GM12878 (cell line): ENCODE measurements at regions not wholly inside any gene's neighbourhood (a gene's known extent, or its start where the extent isn't known, plus 50 kb on each side); places are given as distances from the start of the nearest gene placed in this dataset.

Experiments
- ATAC-seq: fragments of 200-7000 bp; cut with Tn5 transposase; 3 replicates; pipeline ENCODE4 v1.9.1; 2020; ENCODE audit warnings: mild to moderate bottlenecking, moderate library complexity
- BruUV-seq: library from RNA; stranded (reverse); fragments of 400-500 nt; replicated peaks from 2 replicates; lab custom pipeline; 2021; lab: Mats Ljungman, UMichigan
- CTCF ChIA-PET: fragments of 300-600 bp; sonication (Branson Sonifier 250); formaldehyde crosslinking; extraction: SDS; loops from one replicate; lab custom pipeline; 2021; ENCODE audit warnings: inconsistent platforms; lab: Yijun Ruan, JAX
- POLR2A ChIA-PET: fragments of 350-600 bp; formaldehyde crosslinking; extraction: SDS; loops from one replicate; lab custom pipeline; 2021; ENCODE audit warnings: inconsistent platforms; lab: Charles Lee
- RAD21 ChIA-PET: fragments of 300-600 bp; sonication (Branson Sonifier 250); formaldehyde crosslinking; loops from one replicate; lab custom pipeline; 2023; ENCODE audit warnings: antibody characterized with exemption; ENCODE audit not compliant: unreplicated experiment; lab: Charles Lee
- SMC1A ChIA-PET: fragments of 300-600 bp; sonication (Branson Sonifier 250); formaldehyde crosslinking; loops from one replicate; lab custom pipeline; 2023; ENCODE audit not compliant: unreplicated experiment, uncharacterized antibody; lab: Charles Lee
- DNase-seq: peaks from one replicate; pipeline ENCODE4 v3.0.0-alpha.2; 2011; ENCODE audit warnings: low read depth, low spot score
- FAIRE-seq: peaks from 3 replicates; lab custom pipeline; 2011; peaks lifted over from hg19 to GRCh38; lab: Jason Lieb, UNC
- H2AFZ ChIP-seq: 2 replicates; pipeline ENCODE4 v1.6.0; 2011; ENCODE audit warnings: low read depth, low read length, control low read depth; ENCODE audit not compliant: control insufficient read depth
- H3K27ac ChIP-seq: 2 replicates; pipeline ENCODE4 v1.5.1; 2011; ENCODE audit warnings: control low read depth; ENCODE audit not compliant: control insufficient read depth, insufficient read depth
- H3K27me3 ChIP-seq, 2 experiments: replicated peaks in 1 of 2; 2 replicates each; pipeline versions ENCODE4 v1.6.0 to v1.6.1; 2011; ENCODE audit warnings: low read length in 1 of 2; ENCODE audit not compliant: control insufficient read depth in 2 of 2, insufficient read depth in 2 of 2
- H3K36me3 ChIP-seq, 2 experiments: 2 replicates each; pipeline ENCODE4 v1.5.1; 2011; ENCODE audit warnings: low read length in 1 of 2; ENCODE audit not compliant: control insufficient read depth in 2 of 2, insufficient read depth in 2 of 2
- H3K4me1 ChIP-seq: 2 replicates; pipeline ENCODE4 v1.6.1; 2011; ENCODE audit warnings: mild to moderate bottlenecking, low read length, moderate library complexity, mixed read lengths; ENCODE audit not compliant: control insufficient read depth, insufficient read depth
- H3K4me2 ChIP-seq: 2 replicates; pipeline ENCODE4 v1.6.0; 2011; ENCODE audit warnings: control low read depth; ENCODE audit not compliant: control insufficient read depth, insufficient read depth
- H3K4me3 ChIP-seq: fragments of 200-600 bp; sonication (generic); 2 replicates; pipeline ENCODE4 v1.5.1; 2016
- H3K79me2 ChIP-seq: 2 replicates; pipeline ENCODE4 v1.6.0; 2011; ENCODE audit warnings: low read length; ENCODE audit not compliant: control insufficient read depth, insufficient read depth
- H3K9ac ChIP-seq: 2 replicates; pipeline ENCODE4 v1.8.0; 2011; ENCODE audit warnings: low read length, control low read depth, mixed read lengths; ENCODE audit not compliant: control insufficient read depth, insufficient read depth
- H3K9me3 ChIP-seq: replicated peaks from 3 replicates; pipeline ENCODE4 v1.5.1; 2011; ENCODE audit warnings: mild to moderate bottlenecking, low read length; ENCODE audit not compliant: control insufficient read depth, insufficient read depth
- H4K20me1 ChIP-seq: 2 replicates; pipeline ENCODE4 v1.6.0; 2011; ENCODE audit not compliant: control insufficient read depth, insufficient read depth
- BRCA1 ChIP-seq: IDR thresholded peaks from 2 replicates; pipeline ENCODE4 v1.6.1; 2011; ENCODE audit warnings: low read depth, low read length, improper control_type of control experiment
- CBX5 ChIP-seq: sonication (generic); IDR thresholded peaks from 2 replicates; pipeline ENCODE4 v1.6.1; 2016; ENCODE audit warnings: low read depth, moderate library complexity, mild to moderate bottlenecking, inconsistent platforms
- CEBPB ChIP-seq, 2 experiments: fragments of 150-350 bp in 1 of 2; IDR thresholded peaks; 2 replicates each; pipeline ENCODE4 v1.6.1; 2012 to 2014; ENCODE audit warnings: low read depth in 2 of 2, low read length in 2 of 2, borderline replicate concordance in 1 of 2, inconsistent platforms in 1 of 2
- E2F8 ChIP-seq: fragments of 450-650 bp; IDR thresholded peaks from 2 replicates; pipeline ENCODE4 v1.6.1; 2018; ENCODE audit warnings: mild to moderate bottlenecking, low read depth, moderate library complexity; ENCODE audit not compliant: partially characterized antibody
- FOXM1 ChIP-seq: IDR thresholded peaks from 2 replicates; pipeline ENCODE4 v1.6.1; 2012; ENCODE audit warnings: low read depth, mild to moderate bottlenecking, inconsistent platforms, low read length, moderate library complexity
- HCFC1 ChIP-seq: fragments of 150-350 bp; IDR thresholded peaks from 2 replicates; pipeline ENCODE4 v1.6.1; 2014; ENCODE audit warnings: low read length
- MTA3 ChIP-seq: IDR thresholded peaks from 2 replicates; pipeline ENCODE4 v1.6.1; 2012; ENCODE audit warnings: low read length, inconsistent platforms, borderline replicate concordance
- NFYA ChIP-seq: IDR thresholded peaks from 2 replicates; pipeline ENCODE4 v1.6.1; 2011; ENCODE audit warnings: low read depth, mild to moderate bottlenecking, low read length, improper control_type of control experiment, borderline replicate concordance
- PAX8 ChIP-seq: fragments of 450-650 bp; IDR thresholded peaks from 2 replicates; pipeline ENCODE4 v1.6.1; 2017; ENCODE audit warnings: mild to moderate bottlenecking, moderate library complexity
- POLR2A ChIP-seq: IDR thresholded peaks from 2 replicates; pipeline ENCODE4 v1.6.1; 2011; ENCODE audit warnings: low read depth, mild to moderate bottlenecking, low read length
- RAD51 ChIP-seq: fragments of 450-650 bp; IDR thresholded peaks from 2 replicates; pipeline ENCODE4 v1.6.1; 2016; ENCODE audit warnings: moderate library complexity, mild to moderate bottlenecking, inconsistent platforms
- SMAD1 ChIP-seq: fragments of 450-650 bp; IDR thresholded peaks from 2 replicates; pipeline ENCODE4 v1.6.1; 2018; ENCODE audit warnings: mild to moderate bottlenecking, low read depth; ENCODE audit not compliant: partially characterized antibody
- SP1 ChIP-seq: IDR thresholded peaks from one replicate; pipeline ENCODE4 v1.6.1; 2011; ENCODE audit warnings: low read depth, low read length
- YBX1 ChIP-seq: fragments of 450-650 bp; IDR thresholded peaks from 2 replicates; pipeline ENCODE4 v1.6.1; 2016; ENCODE audit warnings: antibody characterized with exemption
- ZBTB40 ChIP-seq: fragments of 450-650 bp; IDR thresholded peaks from 2 replicates; pipeline ENCODE4 v1.6.1; 2016; ENCODE audit warnings: mild to moderate bottlenecking, moderate library complexity, borderline replicate concordance
- ZNF274 ChIP-seq: IDR thresholded peaks from one replicate; pipeline ENCODE4 v1.8.0; 2011; ENCODE audit not compliant: insufficient read length, insufficient read depth
- in situ Hi-C: fragments of 300-500 bp; cut with MboI; formaldehyde crosslinking; loops from 9 replicates; pipeline ENCODE4 v1.14.3; 2018; ENCODE audit warnings: mixed read lengths
- intact Hi-C: fragments of 100-400 bp; cut with micrococcal nuclease; formaldehyde crosslinking; loops from one replicate; pipeline ENCODE4 v1.14.2; 2022; ENCODE audit not compliant: unreplicated experiment
- TF ChIP-seq, protein P1 (sequence below): IDR thresholded peaks from 2 replicates; pipeline ENCODE4 v1.6.1; 2011; ENCODE audit warnings: low read depth, mild to moderate bottlenecking, low read length, moderate library complexity, borderline replicate concordance; ENCODE audit errors: extremely low read depth

DNA sequence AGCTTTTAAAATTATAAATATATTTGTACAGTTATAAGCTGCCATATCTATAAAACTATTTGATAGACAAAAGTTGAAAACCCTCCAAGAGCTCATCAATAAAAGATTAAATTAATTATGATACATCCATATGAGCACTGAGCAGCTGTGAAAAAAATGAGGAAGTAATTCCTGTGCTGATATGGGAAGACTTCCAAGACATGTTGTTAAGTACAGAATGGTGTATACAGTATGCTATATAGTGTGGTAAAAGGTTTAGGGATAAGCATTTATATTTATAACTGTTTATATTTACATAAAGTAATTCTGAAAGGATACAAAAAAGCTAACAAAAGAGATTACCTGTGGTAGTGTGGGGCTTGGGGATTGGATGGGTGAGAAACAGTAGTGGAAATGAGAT, 92.8 kb upstream of the BMP2K start:
- no peaks in the 10 kb centered on the region for H4K20me1 ChIP-seq
- H3K4me3 ChIP-seq, result no peak overlapping the region
- H3K9ac ChIP-seq, result no peak overlapping the region
- no peak for ATAC-seq
- in situ Hi-C loops (no loop called here), intact Hi-C loops (no loop called here)
- H3K36me3 ChIP-seq, result no peaks in the 10 kb centered on the region
- BruUV-seq, result no TSS peak
- no peaks in the 10 kb centered on the region for H3K79me2 ChIP-seq
- no peak for DNase-seq
- H3K27me3 ChIP-seq, result no peaks in the 10 kb centered on the region
- no peaks in the 10 kb centered on the region for H3K9me3 ChIP-seq
- SMC1A ChIA-PET, result interaction anchor here (1.2 to 1.9 kb wide), 8 partner anchors 9 to 180 kb away, joined by 3 to 11 read pairs (median 4); no protein-coding TSS in a partner anchor
- CTCF ChIA-PET, result interaction anchor here (0.9 to 1.0 kb wide), 2 partner anchors 16 to 38 kb away, joined by 3 read pairs; no protein-coding TSS in a partner anchor
- no peaks in the 10 kb centered on the region for H3K4me1 ChIP-seq
- H2AFZ ChIP-seq, result no peak overlapping the region
- FAIRE-seq, result no peak
- POLR2A ChIA-PET, result no interaction called here
- H3K27ac ChIP-seq, result no peak overlapping the region
- RAD21 ChIA-PET, result interaction anchor here (0.6 to 1.2 kb wide), 3 partner anchors 16 to 24 kb away, joined by 3 read pairs; no protein-coding TSS in a partner anchor
- no peak overlapping the region for H3K4me2 ChIP-seq
- TF ChIP-seq HCFC1 (no peak), PAX8 (no peak), CEBPB (IDR thresholded peaks at IDR 0.05; ENCODE audit: borderline replicate concordance in 1 of 2, low read depth in 2 of 2, low read length in 2 of 2) (no peak), CBX5 (no peak), ZNF274 (no peak), MTA3 (no peak), SMAD1 (no peak), BRCA1 (no peak), RAD51 (no peak), POLR2A (no peak), SP1 (no peak), FOXM1 (no peak), NFYA (no peak), YBX1 (no peak), E2F8 (no peak), ZBTB40 (no peak)
- TF ChIP-seq, protein P1, sequence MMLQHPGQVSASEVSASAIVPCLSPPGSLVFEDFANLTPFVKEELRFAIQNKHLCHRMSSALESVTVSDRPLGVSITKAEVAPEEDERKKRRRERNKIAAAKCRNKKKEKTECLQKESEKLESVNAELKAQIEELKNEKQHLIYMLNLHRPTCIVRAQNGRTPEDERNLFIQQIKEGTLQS, result no peak
